AG09309 (cell line): ENCODE measurements at regions not wholly inside any gene's neighbourhood (a gene's known extent, or its start where the extent isn't known, plus 50 kb on each side); places are given as distances from the start of the nearest gene placed in this dataset.

Source experiments
- DNase-seq: peaks from one replicate; pipeline ENCODE4 v3.0.0-alpha.2; 2010; ENCODE audit warnings: low read depth
- H3K4me3 ChIP-seq: 2 replicates; pipeline ENCODE4 v1.5.1; 2011; ENCODE audit warnings: mild to moderate bottlenecking, low read depth, low read length, moderate library complexity; ENCODE audit not compliant: control insufficient read depth
- TF ChIP-seq, protein P1 (sequence below): IDR thresholded peaks from 2 replicates; pipeline ENCODE4 v1.5.1; 2011; ENCODE audit warnings: mild to moderate bottlenecking, low read depth, low read length, inconsistent platforms; ENCODE audit not compliant: insufficient read depth, control insufficient read depth; ENCODE audit errors: missing control alignments

DNA sequence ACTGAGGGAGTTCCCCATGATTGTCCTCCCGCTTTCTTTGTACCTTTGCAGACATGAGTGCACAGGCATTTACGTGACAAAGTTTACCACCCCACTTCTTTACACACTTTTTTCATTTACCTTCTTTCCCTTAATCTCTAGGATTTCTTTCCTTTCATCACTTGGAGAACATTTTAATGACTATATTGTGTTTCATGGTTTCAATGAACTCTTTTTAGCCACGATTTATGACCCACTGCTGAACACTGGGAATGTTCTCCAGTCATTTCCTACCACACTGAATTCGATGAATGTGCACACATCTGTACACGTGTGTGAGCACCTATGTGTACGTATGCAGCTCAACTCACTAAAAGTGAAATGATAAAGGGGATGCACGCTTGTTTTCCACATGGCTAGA is 371.7 kb upstream of the IGFBP3 start:
- TF ChIP-seq, protein P1, sequence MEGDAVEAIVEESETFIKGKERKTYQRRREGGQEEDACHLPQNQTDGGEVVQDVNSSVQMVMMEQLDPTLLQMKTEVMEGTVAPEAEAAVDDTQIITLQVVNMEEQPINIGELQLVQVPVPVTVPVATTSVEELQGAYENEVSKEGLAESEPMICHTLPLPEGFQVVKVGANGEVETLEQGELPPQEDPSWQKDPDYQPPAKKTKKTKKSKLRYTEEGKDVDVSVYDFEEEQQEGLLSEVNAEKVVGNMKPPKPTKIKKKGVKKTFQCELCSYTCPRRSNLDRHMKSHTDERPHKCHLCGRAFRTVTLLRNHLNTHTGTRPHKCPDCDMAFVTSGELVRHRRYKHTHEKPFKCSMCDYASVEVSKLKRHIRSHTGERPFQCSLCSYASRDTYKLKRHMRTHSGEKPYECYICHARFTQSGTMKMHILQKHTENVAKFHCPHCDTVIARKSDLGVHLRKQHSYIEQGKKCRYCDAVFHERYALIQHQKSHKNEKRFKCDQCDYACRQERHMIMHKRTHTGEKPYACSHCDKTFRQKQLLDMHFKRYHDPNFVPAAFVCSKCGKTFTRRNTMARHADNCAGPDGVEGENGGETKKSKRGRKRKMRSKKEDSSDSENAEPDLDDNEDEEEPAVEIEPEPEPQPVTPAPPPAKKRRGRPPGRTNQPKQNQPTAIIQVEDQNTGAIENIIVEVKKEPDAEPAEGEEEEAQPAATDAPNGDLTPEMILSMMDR = no peak
- DNase-seq = no peak
- no peak overlapping the region for H3K4me3 ChIP-seq

DNA sequence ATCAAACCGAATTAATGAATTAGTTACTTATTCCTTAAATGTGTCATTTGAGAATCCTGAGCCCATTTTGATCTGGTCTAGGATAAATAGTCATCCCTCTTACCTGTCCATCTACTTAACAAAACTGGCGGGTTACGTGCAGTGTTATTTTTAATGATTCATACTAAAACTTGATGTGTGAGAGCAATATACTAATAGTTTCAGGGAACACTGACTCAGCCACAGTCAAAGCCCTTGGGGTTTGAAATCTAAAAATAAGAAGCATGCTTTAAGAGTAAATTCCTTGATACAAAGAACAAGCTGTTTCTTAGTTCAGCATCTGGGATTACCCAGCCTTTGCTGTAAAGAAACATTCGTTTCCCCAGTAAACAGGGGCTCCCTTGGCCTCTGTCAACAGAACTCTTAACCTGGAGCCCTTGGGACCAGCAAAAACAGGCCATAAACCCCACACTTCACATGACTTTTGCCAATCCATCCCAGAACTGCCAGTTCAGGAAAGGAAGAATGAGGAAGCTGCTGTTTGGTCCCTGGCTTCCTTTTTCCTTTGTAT is 370.6 kb upstream of the IGFBP3 start:
- TF ChIP-seq, protein P1 = no peak
- DNase-seq = peak; percentile 40
- H3K4me3 ChIP-seq = no peak overlapping the region

DNA sequence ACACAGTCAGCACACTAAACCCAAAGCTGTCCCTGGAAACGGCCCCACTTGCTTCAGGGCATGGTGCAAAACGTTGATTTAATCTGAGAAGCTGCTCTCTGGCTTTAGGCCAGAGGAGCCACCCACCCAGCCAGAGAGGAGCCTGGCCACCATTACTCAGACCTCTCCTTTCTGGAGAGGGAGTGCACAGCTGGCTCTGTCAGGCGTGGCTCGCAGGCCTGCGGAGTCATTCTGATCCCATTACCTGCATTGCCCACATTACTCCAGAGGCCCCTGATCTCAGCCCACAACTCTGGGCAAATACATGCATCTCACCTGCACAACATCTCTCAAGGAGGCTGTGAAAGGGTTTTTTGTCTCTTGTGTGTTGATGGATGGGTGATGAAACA is 370.0 kb upstream of the IGFBP3 start:
- H3K4me3 ChIP-seq = no peak overlapping the region
- TF ChIP-seq, protein P1 = no peak
- no peak for DNase-seq

DNA sequence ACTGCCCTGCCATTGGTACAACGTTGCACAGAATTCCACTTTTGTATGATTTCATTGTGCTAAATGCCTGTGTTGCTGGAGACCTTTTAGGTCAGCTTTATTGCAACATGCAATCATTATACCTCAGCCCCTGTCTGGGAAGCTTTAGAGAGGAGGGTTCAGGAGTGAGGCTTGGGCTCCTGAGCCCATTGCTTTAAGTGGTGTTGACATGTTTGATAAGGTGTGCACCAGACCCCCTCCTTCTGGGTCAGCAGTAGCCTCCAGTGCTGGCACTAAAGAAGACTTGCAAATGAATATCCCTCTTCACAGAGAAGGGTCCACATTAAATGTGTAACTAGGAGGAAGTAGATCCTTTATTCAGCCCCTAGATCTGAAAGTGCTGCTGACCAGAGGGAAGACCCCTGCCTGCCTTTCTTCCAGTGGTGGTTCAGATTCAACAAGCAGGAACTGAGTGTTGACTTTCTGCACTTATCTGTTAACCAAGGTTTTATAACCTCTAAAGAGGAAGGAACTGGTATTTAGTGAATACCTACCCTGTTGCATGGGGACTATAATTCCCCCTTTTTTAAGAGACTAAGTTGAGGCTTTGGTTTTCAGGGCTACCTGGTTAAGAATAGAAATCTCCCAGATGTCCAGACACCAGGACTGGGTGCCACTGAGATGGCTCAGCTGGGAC is 369.4 kb upstream of the IGFBP3 start:
- H3K4me3 ChIP-seq = no peak overlapping the region
- no peak for DNase-seq
- TF ChIP-seq, protein P1 = no peak

DNA sequence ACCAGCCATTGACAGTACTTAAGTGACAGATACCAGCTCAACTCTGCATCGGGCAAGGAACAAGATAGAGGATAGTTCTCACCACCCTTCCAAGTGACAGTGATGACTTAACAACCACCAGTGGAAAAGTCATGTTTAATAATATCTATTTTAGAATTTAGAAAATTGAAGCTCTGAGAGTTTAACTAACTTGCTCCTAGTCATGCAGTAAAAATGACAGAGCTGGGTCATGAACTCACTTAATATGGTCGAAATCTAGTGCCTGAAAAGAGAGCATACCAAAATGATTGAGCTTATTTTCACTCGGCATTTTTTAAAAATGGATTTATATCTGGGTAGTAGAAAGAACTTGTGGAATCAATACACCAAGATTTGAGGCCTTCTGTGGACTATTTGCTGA is 367.8 kb upstream of the IGFBP3 start:
- TF ChIP-seq, protein P1 = no peak
- no peak overlapping the region for H3K4me3 ChIP-seq
- no peak for DNase-seq

DNA sequence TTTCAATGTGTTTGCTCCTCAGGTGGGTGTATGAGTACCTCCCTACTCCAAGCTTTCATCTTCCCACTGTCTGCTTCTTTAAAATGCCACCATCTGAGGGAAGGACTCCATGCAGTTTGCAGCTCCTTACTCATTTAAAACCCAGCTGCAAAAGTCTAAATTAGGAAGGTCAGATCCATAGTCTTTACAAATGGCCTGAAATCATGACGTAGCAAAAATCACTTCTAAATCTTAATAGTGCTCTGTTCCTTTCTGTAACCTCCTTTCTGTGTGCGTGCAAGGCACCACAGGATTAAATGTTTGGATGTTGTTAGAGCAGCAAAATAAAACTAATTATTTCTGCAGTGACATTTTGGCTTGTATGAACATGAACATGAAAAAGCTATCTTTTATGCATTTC is 366.9 kb upstream of the IGFBP3 start:
- no peak for DNase-seq
- no peak overlapping the region for H3K4me3 ChIP-seq
- TF ChIP-seq, protein P1 = no peak
